ENCODE measurements at regions not wholly inside any gene's neighbourhood (a gene's known extent, or its start where the extent isn't known, plus 50 kb on each side); places are given as distances from the start of the nearest gene placed in this dataset.

- TF ChIP-seq GATA2 (IDR thresholded peaks at IDR 0.05; ENCODE audit: low read depth, low read length), result no peak
- no peak for TF ChIP-seq GATA3 (IDR thresholded peaks at IDR 0.05; ENCODE audit: low read depth, low read length)
These were observed 104.4 kb downstream of the SEC23IP start for GRCh38 chr10:119996944-119997343.

GRCh38 chr10:119997429-119997828 lies 104.9 kb downstream of the SEC23IP start:
- TF ChIP-seq GATA3 (IDR thresholded peaks at IDR 0.05; ENCODE audit: low read depth, low read length), result no peak
- no peak for TF ChIP-seq GATA2 (IDR thresholded peaks at IDR 0.05; ENCODE audit: low read depth, low read length)

- TF ChIP-seq GATA2 (IDR thresholded peaks at IDR 0.05; ENCODE audit: low read depth, low read length) (no peak), GATA3 (IDR thresholded peaks at IDR 0.05; ENCODE audit: low read depth, low read length) (no peak)
These were observed 110.3 kb downstream of the SEC23IP start for GRCh38 chr10:120002785-120003184.

- TF ChIP-seq GATA2 (IDR thresholded peaks at IDR 0.05; ENCODE audit: low read depth, low read length) (no peak), GATA3 (IDR thresholded peaks at IDR 0.05; ENCODE audit: low read depth, low read length) (no peak)
These were observed 113.0 kb downstream of the SEC23IP start for GRCh38 chr10:120005207-120006201.

- TF ChIP-seq GATA2 (IDR thresholded peaks at IDR 0.05; ENCODE audit: low read depth, low read length) (no peak), GATA3 (IDR thresholded peaks at IDR 0.05; ENCODE audit: low read depth, low read length) (no peak)
These were observed 114.7 kb downstream of the SEC23IP start for GRCh38 chr10:120007261-120007660.

- no peak for TF ChIP-seq GATA3 (IDR thresholded peaks at IDR 0.05; ENCODE audit: low read depth, low read length)
- TF ChIP-seq GATA2 (IDR thresholded peaks at IDR 0.05; ENCODE audit: low read depth, low read length), result no peak
These were observed 119.0 kb downstream of the SEC23IP start for GRCh38 chr10:120011359-120012130.

GRCh38 chr10:120012131-120012400 lies 119.5 kb downstream of the SEC23IP start:
- TF ChIP-seq GATA3 (IDR thresholded peaks at IDR 0.05; ENCODE audit: low read depth, low read length) (no peak), GATA2 (IDR thresholded peaks at IDR 0.05; ENCODE audit: low read depth, low read length) (no peak)

GRCh38 chr10:120012566-120012965 lies 120.0 kb downstream of the SEC23IP start:
- TF ChIP-seq GATA3 (IDR thresholded peaks at IDR 0.05; ENCODE audit: low read depth, low read length) (no peak), GATA2 (IDR thresholded peaks at IDR 0.05; ENCODE audit: low read depth, low read length) (no peak)

- no peak for TF ChIP-seq GATA2 (IDR thresholded peaks at IDR 0.05; ENCODE audit: low read depth, low read length)
- TF ChIP-seq GATA3 (IDR thresholded peaks at IDR 0.05; ENCODE audit: low read depth, low read length), result no peak
These were observed 121.5 kb downstream of the SEC23IP start for GRCh38 chr10:120014031-120014430.

- no peak for TF ChIP-seq GATA2 (IDR thresholded peaks at IDR 0.05; ENCODE audit: low read depth, low read length)
- TF ChIP-seq GATA3 (IDR thresholded peaks at IDR 0.05; ENCODE audit: low read depth, low read length), result no peak
These were observed 122.5 kb downstream of the SEC23IP start for GRCh38 chr10:120015064-120015463.

- TF ChIP-seq GATA2 (IDR thresholded peaks at IDR 0.05; ENCODE audit: low read depth, low read length) (no peak), GATA3 (IDR thresholded peaks at IDR 0.05; ENCODE audit: low read depth, low read length) (no peak)
These were observed 124.4 kb downstream of the SEC23IP start for GRCh38 chr10:120016906-120017305.

GRCh38 chr10:120017733-120018417 lies 125.3 kb downstream of the SEC23IP start:
- TF ChIP-seq GATA3 (IDR thresholded peaks at IDR 0.05; ENCODE audit: low read depth, low read length) (no peak), GATA2 (IDR thresholded peaks at IDR 0.05; ENCODE audit: low read depth, low read length) (no peak)

GRCh38 chr10:120018695-120019094 lies 126.2 kb downstream of the SEC23IP start:
- no peak for TF ChIP-seq GATA2 (IDR thresholded peaks at IDR 0.05; ENCODE audit: low read depth, low read length)
- no peak for TF ChIP-seq GATA3 (IDR thresholded peaks at IDR 0.05; ENCODE audit: low read depth, low read length)

- TF ChIP-seq GATA3 (IDR thresholded peaks at IDR 0.05; ENCODE audit: low read depth, low read length), result no peak
- no peak for TF ChIP-seq GATA2 (IDR thresholded peaks at IDR 0.05; ENCODE audit: low read depth, low read length)
These were observed 127.0 kb downstream of the SEC23IP start for GRCh38 chr10:120019568-120019967.
